ENCODE measurements at regions not wholly inside any gene's neighbourhood (a gene's known extent, or its start where the extent isn't known, plus 50 kb on each side); places are given as distances from the start of the nearest gene placed in this dataset.

- TF ChIP-seq CTCF (IDR thresholded peaks at IDR 0.05; ENCODE audit: low read length) (no peak), EZH2phosphoT487 (IDR thresholded peaks at IDR 0.05; ENCODE audit: low read length) (no peak), EZH2 (optimal IDR thresholded peaks at IDR 0.05; ENCODE audit: low read depth, low read length) (no peak)
These were observed 183.1 kb upstream of the KCNMB2 start for GRCh38 chr3:178353006-178353694.

Data from MM.1S (cell line).